Astrocyte (in vitro differentiated cells and primary cell): ENCODE measurements at regions not wholly inside any gene's neighbourhood (a gene's known extent, or its start where the extent isn't known, plus 50 kb on each side); places are given as distances from the start of the nearest gene placed in this dataset.

Source experiments
- CTCF ChIP-seq: IDR thresholded peaks from 2 replicates; pipeline ENCODE4 v1.5.1; 2011; ENCODE audit warnings: low read depth, mild to moderate bottlenecking, inconsistent platforms, low read length, moderate library complexity; ENCODE audit not compliant: insufficient read depth
- EZH2 ChIP-seq: IDR thresholded peaks from 2 replicates; pipeline ENCODE4 v1.6.1; 2012; ENCODE audit warnings: mild to moderate bottlenecking, low read length, inconsistent platforms; ENCODE audit not compliant: insufficient read depth

- TF ChIP-seq CTCF (no peak), EZH2 (no peak)
Measured at GRCh38 chr1:101548376-101548775, 311.6 kb downstream of the S1PR1 start.
